Inflammatory macrophage treated with lipopolysaccharide for 4 hours (primary cell): ENCODE measurements at regions not wholly inside any gene's neighbourhood (a gene's known extent, or its start where the extent isn't known, plus 50 kb on each side); places are given as distances from the start of the nearest gene placed in this dataset.
"Not testable (repeated sequence)": the region's sequence is repeated elsewhere in the genome, so short reads cannot be mapped to it uniquely, and the experiment has no call there.

Experiments used
- DNase-seq: peaks from one replicate; pipeline ENCODE4 v3.0.0-alpha.2; 2020

DNA sequence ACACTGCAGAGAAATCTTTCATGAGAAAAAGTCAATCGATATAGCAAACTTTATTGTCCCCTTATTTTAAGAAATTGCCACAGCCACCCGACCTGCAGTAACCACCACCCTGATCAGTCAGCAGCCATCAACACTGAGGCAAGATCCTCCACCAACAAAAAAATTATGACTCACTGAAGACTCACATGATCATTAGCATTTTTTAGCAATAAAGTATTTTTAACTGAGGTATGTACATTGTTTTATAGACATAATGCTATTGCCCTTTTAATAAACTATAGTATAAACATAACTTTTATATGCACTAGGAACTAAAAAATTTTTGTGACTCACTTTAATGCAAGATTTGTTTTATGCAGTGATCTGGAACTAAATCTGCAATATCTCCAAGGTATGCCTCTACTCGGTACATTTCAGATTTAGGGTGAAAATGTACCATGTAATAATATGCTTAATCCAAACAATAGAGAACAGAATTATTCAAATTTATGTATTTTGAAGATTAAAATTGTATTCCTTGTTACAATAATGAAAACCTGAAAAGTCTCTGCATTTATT is 79.2 kb upstream of the CEP126 start:
- no peak for DNase-seq

DNA sequence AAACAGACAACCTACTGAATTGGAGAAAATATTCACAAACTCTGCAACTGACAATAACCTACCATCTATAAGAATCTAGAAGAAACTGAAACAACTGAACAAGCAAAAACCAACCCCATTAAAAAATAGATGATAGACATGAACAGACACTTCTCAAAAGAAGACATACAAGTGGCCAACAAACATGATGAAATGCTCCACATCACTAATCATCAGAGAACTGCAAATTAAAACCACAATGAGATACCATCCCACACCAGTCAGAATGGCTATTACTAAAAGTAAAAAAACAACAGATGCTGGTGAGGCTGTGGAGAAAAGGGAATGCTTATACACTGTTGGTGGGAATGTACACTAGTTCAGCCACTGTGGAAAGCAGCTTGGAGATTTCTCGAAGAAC is 84.3 kb upstream of the CEP126 start:
- not testable (repeated sequence) for DNase-seq

GRCh38 chr11:101825531-101825930 is 89.3 kb upstream of the CEP126 start:
- no peak for DNase-seq

GRCh38 chr11:101817581-101817980 is 97.2 kb upstream of the CEP126 start:
- no peak for DNase-seq

DNA sequence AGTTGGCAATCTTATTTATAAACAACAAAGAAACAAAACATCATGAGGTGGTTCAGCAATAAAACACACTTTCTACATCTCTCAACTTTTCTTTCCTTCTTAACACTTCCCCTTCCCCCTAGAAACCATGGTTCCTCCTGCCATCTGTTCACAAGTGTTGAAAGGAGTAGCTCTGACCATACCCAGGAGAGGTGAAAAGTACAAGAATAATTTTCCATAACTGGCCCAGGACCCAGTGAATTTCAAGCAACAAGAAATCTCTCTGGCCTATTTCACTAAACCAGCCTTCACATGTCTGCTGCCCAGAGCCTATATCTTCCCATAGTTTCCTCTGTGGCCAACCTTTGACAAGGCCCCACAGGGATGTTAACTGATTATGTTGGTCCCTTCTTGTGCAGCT is 98.2 kb upstream of the CEP126 start:
- no peak for DNase-seq

GRCh38 chr11:101812546-101812945 is 102.3 kb upstream of the CEP126 start:
- DNase-seq, result no peak

DNA sequence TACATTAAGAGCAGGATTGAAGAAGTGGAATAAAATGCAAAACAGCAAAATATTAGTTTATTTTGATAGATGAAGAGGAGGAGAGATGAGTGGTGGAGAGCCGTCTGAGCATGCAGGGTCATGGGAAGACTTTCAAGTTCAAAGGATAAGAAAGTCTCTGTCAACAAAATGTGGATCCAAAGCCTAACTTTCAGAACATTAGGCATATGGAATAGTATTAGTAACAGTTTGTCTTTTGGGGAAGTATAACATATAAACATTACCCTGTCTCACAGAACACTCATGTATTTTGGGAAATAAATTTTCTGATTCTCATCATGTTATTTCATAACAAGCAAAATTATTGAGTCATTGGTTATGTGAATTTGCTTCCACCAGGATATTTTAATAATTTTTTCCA is 104.3 kb upstream of the CEP126 start:
- no peak for DNase-seq

DNA sequence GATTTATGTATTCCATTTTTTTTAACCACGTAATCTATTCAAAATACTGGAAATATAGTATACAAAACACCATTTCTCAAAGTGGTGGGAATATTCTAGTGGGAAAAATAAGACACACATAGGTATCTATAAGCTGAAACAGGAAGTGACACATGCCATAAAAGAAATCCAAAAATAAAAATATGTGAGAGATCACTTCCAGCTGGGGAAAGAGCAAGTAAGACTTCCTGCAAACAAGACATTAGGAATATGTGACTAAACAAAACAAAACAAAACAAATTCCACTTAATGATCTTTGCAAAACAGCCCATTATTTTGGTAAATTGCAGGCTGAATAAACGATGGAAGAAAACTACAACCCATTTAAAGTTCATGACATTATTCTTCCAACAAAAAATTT is 107.3 kb upstream of the CEP126 start:
- no peak for DNase-seq

GRCh38 chr11:101803651-101804050 is 111.2 kb upstream of the CEP126 start:
- DNase-seq, result no peak

GRCh38 chr11:101797335-101797734 is 117.5 kb upstream of the CEP126 start:
- DNase-seq, result no peak

DNA sequence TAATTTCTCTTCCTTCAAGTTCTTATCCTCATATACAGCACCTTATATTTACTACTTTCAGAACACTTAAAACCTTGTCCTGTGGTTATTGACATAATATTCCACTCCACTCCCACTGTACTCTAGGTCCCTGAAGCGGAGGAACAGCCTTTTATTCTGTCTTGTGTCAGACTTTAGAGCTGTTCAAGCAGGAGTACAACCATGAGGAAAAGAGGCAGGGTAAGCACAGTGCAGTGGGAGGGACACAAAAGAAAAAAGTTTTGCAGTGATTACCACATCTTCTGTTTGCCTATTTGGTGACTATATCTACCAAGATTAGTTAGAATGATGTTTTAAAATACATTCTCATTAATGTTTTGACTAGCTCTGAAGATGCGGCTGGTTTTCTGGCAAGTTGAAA is 122.0 kb upstream of the CEP126 start:
- no peak for DNase-seq

DNA sequence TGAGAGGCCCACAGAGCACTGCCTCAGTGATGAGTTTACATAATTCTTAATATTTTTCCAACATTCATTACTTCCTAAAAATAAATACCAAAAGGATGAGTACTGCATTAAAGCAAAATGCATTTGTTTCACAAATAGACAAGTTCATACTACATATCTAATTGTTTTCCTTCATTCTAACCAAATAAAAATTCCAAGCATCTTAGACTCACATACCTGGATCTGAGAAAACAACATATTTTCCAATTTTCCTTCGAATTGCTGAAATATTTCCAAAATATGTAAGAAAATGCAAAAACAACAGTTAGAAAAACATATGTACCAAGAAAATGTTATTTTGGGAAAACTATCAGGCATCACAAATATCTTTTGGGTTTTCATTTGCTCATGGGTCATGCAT is 127.9 kb upstream of the CEP126 start:
- no peak for DNase-seq

DNA sequence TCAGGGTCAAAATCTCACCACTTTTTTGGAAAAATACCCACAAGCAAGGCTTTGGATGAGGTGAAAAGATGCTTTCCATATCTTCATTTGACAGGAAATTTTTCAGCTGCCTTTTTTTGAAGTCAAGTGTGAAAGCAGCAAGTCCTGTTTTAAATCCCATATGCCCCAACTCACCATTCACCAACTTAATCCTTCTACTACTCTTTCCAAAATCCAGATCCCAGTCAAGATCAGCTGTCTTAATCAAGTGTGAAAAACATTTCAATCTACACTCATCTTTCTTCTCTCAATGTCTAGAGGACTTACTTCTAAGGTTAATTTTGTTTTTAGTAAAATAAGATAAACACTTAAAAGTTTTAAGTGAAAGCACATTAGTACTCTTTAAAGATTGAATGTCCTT is 128.4 kb upstream of the CEP126 start:
- DNase-seq, result no peak

DNA sequence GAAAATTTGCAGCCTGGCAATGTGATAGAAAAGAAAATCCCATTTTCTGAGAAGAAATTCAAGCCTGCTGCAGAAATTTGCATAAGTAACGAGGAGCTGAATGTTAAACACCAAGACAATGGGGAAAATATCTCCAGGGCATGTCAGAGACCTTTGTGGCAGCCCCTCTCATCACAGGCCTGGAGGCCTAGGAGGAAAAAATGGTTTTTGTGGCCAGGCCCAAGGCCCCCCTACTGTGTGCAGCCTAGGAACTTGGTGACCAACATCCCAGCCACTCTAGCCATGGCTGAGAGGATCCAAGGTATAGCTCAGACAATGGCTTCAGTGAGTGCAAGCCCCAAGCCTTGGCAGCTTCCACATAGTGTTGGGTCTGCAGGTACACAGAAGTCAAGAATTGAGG is 135.6 kb upstream of the CEP126 start:
- DNase-seq, result not testable (repeated sequence)

- DNase-seq, result no peak
Measured at GRCh38 chr11:101777476-101777875, 137.3 kb upstream of the CEP126 start.

DNA sequence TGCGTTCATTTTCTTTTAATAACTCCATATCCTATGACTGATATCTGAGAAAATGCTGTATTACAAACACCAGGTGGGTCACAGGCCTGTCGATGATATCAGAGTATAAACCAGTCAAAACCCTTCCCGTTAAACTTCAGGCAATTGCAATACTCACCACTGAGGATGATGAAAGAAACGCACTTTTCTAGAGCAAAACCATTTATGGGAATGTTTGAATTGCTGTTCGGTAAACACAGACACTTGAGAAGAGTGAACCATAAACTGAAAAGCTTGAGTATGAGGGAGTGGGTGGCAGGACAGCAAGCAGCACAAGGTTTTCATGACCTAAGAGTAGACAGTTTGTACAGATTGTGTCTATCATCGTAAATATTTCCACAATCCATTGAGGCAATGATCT is 139.8 kb upstream of the CEP126 start:
- DNase-seq, result no peak

DNA sequence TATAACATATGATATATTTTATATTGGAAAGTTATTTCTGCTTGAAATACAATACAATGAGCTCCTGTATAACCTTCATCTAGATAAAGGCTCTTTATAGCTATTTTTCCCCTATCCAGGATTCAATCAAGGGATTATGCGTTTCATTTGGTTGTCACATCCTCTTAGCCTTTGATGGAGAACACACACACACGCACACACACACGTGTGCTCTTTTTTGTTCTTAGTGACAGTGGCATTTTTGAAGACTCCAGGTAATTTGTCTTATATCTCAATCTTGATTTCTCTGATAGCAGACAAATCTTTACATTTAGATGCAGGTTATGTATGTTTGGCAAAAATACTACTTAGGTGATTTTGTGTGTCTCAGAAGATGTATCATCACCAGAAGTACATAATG is 144.2 kb upstream of the CEP126 start:
- DNase-seq, result no peak

GRCh38 chr11:101765932-101766331 is 148.9 kb upstream of the CEP126 start:
- DNase-seq, result no peak

DNA sequence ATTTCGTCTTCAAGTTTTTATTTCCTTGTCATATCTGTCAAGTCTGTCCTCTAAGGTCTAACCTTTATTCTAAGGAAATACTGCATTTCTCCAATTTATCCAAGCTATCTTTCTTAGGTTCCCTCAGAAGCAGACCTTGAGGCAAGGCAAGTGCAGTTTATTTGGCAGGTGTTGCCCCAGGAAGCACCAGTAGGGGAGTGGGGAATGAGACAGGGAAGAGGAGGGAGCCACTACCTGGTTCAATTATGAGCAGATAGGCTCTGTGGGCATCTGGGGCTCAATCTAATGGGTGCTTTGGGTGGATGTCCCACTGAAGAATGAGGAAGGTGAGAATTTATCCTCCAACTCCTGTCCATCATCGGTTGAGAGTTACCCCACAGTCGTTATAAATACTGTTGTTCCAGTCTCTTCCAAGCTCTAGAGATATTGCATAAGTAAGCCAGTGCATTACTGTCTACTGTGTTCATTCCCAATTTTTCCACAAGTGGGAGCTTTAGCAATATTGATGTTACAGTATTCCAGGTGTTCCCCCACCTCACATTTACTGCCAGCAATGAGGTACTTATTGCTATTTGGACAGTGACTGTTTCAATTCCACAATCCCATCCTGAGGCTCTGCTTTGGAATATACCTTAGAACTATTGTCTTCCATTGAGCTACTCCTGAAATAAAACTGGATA is 154.9 kb upstream of the CEP126 start:
- no peak for DNase-seq

DNA sequence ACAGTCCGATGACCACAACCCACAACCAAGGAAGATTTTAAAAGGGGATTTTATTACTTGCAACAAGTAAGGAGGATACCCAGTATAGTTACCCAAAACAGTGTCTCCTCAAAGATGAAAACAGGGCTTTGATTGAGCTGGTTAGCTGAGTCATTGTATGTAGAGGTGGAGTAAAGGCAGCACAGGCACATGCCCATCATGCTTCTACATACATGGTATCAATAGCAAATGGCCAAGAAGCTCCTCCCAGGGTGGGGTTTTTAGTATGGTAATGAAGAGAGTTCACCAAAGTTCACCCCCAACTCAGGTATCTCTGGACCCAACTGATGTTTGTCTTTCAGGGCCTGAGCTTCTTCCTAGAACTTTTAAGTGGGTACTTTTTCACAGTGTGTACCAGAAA is 157.1 kb upstream of the CEP126 start:
- no peak for DNase-seq

DNA sequence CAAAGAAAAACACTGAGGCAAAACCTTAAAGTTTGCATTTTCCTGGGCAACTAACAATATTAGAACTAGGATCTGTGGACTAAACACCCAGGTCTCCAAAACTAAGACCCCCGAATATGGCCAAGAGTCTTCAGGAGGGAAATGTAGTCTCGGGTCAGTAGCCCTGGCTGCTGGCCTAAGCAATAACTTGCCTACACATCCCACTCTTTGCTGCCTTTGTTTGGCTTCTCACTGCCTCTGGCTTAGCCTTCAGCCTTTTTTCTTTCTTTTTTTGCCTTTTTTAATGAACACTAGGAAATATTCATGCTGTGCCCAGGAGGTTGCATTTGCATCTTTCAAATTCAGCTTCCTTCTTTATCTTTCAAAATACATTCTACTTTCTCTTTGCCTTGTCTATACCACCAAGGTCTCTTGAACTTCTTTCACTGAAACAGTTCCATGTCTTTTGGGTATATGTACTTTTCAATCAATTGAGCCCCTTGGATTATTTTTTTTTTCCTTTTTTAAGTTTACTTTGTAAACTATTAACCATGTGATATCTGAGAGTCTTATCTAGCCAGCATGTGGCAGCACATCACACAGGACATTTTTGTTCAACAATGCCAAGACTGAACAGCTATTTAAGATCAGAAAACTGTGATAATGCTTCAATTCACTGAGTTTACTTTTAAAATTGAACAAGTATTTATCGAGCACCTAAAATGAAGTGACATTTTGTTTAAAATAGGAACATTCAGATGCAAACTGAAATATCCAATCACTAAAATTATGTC is 165.0 kb upstream of the TRPC6 start:
- DNase-seq, result no peak

GRCh38 chr11:101745756-101746155 is 161.9 kb upstream of the TRPC6 start:
- no peak for DNase-seq

DNA sequence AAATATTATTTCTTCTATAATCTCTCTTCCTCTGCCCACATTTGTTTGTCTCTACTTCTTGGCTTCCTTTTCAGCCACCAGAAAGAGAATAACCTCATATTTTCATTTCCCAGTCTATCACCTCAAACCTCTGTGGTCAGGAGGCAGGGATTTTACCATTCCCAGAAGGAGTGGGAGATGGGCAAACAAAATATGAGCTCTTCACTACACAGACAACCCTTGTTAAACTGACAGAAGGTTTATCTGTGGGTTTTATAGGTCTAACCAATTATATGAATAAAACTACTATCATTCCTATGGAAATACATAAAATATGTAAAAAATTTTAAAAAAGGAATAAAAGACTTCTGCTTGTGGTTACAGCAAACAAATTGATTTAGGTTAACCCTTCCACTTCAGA is 160.0 kb upstream of the TRPC6 start:
- DNase-seq, result no peak

GRCh38 chr11:101741479-101742175 is 157.8 kb upstream of the TRPC6 start:
- DNase-seq, result no peak
